KBM-7 (cell line): ENCODE measurements at regions not wholly inside any gene's neighbourhood (a gene's known extent, or its start where the extent isn't known, plus 50 kb on each side); places are given as distances from the start of the nearest gene placed in this dataset.

ENCODE experiments used
- DNase-seq: peaks from one replicate; pipeline ENCODE4 v3.0.0-alpha.2; 2015
- in situ Hi-C: fragments of 300-500 bp; cut with MboI; formaldehyde crosslinking; loops from 2 replicates; pipeline ENCODE4 v1.14.3; 2020; ENCODE audit warnings: low sequenced_read_pairs, low pct_unique_long_range_greater_than_20kb, mixed read lengths

DNA sequence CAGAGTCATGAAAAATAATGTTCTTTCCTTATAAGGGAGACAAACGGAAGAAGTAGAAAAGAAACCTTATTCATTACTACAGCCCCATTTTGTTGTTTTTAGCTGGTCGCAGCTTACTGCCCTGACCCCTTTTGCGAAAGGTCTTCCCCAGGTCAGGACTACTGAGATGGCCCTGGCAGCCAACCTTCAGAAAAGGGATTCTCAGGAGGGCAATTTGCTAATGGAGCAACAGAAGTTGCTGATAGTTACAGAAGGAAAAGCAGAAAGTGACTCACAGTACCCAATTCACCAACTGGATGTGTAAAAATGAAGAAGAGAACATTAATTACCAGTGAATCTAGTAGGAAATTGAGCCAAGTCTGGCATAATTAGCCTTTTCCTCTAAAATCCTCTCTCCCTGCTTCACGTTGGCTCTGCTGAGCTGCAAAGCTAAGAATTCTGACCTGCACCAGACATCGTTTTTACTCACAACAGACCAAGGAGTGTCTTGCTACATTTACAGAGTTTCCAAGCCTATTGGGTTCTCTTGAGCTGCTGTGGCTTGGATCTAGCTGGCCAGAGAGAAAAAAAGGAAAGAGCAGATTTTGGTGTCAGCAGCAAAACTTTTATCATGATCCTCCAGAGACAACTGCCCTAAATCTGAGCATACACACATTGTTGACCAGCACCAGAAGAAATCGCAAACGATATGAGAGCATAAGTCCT, 499.9 kb upstream of the FZD8 start:
- in situ Hi-C loops: no loop called here
- DNase-seq: no peak

DNA sequence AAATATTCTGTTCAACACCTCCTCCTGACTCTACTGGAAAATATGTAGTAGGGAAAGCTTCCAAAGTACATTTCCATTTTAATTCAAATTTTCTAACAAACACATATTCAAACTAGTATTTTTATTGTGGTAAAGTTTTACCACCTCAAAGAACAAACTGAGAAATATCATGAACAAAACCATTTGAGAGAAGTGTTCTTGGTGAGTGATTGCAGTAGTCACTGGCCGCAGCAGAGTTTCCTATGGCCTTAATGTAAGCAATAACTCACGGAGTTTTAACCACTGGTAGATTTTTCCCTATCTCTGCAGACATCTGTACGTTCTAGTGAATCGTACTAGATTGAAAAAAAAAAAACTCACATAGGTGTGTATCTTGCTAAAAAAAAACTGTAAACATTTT, 487.0 kb upstream of the FZD8 start:
- no peak for DNase-seq
- in situ Hi-C loops: no loop called here

DNA sequence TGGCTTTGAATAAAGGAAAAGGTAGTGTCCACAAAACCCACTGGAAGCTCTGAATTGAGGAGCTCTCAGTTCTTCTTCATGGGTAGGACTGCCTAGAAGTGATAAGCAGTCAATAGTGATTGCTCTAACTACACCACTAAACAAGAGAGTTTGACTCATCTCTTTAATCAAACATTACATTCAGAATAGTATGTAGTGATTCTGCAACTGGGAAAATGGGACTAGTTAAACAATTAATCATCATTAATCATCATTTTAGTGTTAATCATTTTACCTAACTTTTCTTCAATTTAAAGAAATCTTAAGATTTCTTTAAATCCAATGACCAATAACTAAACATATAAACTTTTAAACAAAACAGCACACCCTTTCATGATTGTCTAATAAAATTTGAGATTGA, 484.0 kb upstream of the FZD8 start:
- in situ Hi-C loops: no loop called here
- no peak for DNase-seq

DNA sequence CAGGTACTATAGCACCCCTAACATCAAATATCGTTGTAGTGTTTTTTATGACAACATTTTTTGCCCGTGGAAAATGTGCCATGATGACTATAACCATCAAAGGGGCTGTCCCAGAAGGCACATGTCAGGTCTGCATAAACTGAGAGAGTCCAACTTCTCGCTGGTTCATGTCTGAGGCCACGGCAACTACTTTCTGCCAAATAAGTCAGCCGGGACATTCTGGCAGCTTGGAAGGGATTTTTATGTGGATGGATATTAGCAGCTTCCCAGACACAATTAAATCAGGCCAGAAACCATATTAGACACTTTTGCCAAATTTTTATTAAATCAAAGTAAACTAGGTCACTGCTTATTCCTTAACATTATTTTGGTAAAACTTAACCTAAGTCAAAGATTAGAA, 477.4 kb upstream of the FZD8 start:
- DNase-seq: no peak
- in situ Hi-C loops: no loop called here

DNA sequence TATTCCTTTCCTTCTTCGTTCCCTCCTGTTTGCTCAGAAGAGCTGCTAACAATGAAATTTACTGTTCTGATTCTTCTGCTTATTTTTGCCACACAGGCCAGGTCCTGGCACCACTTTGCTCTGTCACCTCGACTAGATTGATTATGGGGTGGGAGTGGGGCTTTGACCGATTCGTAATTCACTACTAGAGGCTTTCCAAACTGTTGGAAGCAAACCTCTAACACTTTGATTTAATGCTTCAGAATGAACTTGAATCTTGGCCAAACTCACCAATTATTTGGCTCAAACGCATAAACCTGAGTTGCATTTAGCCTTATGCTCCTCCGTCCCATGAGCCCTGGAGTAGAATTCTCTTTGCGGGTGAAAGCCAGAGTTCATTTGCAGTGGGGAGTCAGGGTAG, 476.2 kb upstream of the FZD8 start:
- in situ Hi-C loops: no loop called here

DNA sequence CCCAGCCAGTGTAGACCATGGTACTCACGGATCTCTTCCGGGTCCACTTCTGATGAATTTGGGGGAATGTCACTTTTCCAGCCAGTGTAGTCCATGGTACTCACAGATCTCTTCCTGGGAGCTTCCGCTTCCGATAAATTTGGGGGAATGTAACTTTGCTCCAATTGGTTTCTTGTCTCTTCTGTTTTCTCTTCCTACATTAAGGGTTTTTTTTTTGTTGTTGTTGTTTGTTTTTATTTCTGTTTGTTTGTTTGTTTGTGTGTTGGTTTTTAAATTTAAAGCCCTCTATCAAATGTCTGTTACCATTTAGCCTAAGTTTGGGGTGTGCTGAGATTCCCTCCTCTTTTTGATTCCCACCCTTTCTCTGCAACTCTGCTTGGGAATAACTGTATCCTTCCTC, 475.8 kb upstream of the FZD8 start:
- in situ Hi-C loops: no loop called here
- DNase-seq: no peak

More for the DNA sequence above, 476.2 kb upstream of the FZD8 start:
- no peak for DNase-seq

DNA sequence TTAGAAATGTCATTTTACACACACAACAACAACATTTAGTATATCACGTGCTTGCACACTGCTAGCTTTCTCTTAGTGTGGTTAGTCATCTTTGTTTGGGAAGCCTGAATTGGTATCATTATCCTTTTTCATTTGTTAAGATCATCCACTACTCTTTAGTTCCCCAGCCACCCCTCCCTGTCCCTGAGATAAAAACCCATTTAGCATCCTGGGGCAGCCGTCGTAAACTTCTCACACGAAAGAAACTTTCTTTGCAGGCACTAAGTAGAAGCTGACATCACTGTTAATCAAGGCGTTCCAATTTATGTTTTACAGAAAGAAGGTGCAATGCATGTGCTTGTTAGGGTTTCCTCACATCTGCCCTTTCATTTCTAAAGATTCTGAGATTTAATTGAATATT, 475.1 kb upstream of the FZD8 start:
- no peak for DNase-seq
- in situ Hi-C loops: no loop called here

DNA sequence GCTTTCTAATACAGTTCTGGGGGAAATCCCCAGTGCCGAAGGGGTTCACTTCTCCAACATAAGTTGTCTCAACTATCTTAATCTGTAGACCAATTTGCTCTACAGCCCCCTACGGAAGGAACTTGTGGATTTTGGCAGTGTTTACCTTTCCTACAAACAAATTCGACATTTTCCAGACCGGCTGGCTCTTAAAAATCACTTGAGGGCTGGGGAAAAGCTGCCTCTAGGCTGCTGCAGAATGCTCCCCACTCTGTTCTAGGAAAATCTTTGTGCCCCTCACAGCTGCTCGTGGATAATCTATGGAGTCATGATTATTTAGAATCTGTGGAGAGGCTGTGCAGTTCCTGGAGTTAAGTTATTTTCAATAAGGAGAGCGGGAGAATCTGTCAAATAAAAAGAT, 474.6 kb upstream of the FZD8 start:
- DNase-seq: no peak
- in situ Hi-C loops: no loop called here

DNA sequence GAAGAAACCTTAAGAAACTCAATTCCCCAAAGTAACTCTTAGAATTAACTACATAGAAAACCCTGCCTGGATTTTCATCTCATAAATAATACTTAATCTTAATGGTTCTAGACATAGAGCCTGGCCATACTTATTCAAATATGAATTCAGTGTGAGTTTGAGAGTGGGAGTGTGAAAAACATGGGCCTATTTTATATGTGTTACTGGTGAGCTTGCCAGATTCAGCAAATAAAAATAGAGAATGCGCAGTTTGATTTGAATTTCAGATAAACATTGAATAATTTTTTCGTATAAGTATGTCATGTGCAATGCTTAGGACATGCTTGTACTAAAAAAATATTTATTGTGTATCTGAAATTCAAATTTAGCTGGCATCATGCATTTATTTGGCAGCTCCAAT, 473.9 kb upstream of the FZD8 start:
- no peak for DNase-seq
- in situ Hi-C loops: no loop called here

DNA sequence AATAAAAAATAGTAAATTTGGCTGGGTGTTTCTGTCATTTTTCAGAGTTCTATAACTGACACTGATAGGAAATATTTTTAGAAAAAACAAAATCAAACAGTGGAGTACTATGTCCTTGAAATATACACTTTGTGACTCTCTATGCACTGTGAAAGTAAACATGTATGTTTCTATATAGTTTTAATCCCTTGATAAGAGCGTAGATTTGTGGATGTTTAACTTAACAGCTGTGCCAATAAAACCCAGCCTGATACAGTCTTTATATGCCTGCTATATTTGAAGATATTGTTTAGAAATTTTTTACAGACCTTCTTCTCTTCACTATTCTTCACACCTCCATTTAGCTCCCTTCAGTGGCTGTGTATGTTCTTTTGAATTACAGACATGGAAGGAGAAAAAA, 473.3 kb upstream of the FZD8 start:
- in situ Hi-C loops: no loop called here
- no peak for DNase-seq

DNA sequence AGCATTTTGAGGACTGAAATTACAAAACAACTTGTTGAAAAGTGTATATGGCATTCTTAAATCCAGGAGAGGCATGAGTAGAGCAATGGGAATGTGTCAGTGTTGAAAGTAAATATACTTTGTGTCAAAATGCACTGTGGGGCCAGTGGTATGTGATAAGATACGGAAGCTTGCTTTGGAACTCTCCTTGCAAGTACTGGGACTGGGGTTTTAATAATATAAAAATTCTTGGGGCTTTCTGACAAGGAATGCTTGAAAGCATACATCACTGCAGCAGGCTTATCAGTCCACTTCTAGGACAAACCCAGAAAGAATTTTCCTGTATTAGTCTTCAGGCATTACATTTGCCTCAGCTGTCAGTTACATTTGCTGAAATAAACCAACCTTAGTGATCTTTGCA, 472.8 kb upstream of the FZD8 start:
- in situ Hi-C loops: no loop called here
- no peak for DNase-seq

DNA sequence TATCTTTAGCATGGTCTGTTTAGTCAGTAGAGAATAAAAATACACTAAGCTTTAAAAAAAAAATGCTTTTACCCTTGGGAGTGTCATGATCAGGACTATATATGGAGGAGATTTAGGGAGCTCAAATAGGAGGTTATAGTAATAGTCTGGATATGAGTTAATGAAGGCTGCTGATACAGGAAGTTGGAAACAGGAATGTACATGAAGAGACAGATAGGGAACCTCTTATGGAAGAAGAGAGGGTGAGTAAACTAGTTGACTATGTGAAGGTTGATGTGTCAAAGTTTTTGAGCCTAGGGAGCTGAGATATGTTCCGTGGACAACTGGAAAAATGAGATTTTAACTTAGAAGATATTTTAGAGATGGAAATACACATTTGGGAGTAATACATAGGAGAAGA, 472.0 kb upstream of the FZD8 start:
- in situ Hi-C loops: no loop called here
- no peak for DNase-seq

DNA sequence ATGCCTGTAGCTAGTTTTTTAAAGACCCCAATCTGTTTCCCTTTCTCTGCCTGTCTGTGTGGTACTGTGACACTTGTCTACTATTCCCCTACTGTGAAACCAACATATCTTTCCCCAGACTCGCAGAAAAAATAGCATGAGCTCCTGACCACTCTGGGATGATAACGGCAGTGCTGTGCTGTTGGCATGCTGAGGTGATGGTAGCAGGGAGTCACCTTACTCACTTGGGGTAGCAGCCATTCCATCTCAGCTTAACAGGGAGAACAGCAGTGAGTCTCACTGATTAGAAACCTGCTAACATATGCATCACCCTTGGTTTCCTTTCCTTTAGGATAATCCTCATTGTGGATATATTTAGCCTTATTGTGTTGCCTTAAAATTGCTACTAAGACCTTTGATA, 469.6 kb upstream of the FZD8 start:
- in situ Hi-C loops: no loop called here
- DNase-seq: no peak

DNA sequence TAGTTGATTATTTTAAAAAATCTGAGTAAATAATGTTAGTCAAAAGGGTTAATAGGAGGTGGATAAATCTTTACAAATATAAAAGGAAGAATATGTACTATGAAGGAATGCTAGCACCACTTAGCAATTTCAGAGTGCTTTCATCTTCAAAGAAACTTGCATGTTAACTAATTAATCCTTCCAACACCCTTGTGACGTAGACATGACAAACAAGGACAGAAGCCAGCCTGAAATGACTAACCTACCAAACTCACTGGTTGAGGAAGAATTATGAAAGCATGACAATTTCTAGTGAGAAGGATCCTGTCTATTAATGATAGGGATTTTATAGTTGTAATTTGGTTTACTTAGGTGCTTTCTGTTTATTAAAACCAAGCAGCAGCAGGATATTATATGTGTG, 468.0 kb upstream of the FZD8 start:
- DNase-seq: no peak
- in situ Hi-C loops: no loop called here

DNA sequence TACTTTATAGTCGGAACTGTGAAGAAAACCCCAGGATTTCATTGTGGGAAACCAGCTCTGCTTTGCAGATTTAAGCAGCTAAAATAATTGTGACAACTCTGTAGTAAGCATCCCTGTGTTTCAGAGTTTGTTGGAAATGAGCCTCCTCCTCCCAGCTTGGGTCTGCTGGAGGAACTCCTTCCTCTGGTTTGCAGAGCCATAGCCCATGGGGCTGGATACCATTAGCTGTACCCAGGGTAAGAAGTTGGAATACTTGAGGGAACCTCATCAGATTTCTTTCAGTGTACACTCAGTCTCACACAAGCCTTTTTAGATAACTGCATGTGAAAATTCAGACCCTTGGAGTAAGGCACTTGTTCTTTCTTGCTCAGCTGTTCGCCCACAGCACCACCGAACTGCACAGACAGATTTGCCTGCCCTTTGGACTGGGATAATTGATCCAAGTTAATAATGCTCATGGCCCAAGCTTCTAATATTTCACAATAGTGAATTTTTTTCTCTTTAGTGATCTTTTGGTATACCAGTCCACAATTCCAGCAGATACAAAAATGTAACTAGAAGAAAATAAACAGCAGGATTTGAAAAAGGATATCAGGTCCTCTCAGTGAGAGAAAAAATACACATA, 467.4 kb upstream of the FZD8 start:
- in situ Hi-C loops: no loop called here
- DNase-seq: no peak

DNA sequence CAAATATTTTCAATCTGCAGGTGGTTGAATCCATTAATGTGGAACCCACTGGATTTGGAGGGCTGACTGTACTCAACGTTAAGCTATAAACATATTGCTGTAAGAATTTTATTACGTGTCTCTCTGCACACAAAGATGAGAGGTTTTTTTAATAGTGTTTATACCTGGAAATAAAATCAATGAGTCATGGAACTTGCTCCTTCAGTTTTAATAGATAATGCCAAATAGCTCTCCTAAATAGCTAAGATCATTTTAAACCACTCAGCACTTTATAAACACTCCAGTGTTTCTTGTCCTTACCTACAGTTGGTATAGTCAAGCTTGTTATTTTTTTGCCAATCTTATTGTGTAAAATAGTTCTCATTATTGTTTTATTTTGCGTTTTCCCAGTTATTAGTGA, 455.6 kb upstream of the FZD8 start:
- in situ Hi-C loops: no loop called here

DNA sequence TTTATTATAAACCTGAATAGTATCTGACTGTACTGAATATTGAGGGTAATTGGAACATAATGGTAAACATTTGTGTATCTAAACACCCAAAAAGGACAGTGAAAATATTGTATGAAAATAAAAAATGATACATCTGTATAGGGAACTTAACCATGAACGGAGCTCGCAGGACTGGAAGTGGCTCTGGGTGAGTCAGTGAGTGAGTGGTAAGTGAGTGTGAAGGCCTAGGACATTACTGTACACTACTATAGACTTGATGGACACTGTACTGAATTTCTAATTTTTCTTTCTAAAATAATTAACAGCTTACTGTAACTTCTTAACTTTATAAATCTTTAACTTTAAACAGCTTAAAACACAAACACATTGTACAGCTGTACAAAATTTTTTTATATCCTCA, 454.5 kb upstream of the FZD8 start:
- in situ Hi-C loops: no loop called here
- no peak for DNase-seq

More for the DNA sequence above, 455.6 kb upstream of the FZD8 start:
- DNase-seq: no peak

DNA sequence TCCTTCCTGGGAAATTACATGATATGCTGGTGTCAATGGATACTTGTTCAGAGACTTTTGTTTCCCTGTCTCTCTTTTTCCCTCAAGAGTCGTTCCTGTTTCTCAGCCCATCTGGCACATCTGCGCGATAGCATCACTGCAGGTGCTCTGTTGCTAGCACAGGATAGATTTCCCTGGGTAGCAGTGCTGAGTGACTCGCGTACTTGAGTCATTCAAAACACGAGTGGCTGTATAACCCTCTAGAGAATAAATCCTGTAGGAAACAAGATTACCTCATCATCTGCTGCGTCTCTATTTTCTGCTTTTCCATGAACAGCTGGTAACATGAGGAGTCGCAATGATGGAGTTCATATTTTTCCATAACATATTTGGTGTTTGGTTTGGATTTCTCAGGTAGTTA, 452.0 kb upstream of the FZD8 start:
- in situ Hi-C loops: no loop called here
- DNase-seq: no peak

DNA sequence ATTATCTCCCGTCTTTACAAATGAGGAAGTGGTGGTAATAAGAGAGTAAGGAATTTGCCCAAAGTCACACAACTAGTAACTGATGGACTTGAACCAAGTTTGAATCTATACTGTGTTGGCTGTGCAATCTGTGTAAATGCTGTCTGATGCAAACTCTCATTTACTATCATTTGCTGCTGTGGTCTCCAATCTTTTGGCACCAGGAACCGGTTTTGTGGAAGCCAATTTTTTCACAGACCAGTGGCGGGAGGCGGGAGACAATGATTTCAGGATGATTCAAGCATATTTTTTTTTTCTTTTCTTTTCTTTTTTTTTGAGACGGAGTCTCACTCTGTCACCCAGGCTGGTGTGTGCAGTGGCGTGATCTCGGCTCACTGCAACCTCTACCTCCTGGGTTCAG, 450.0 kb upstream of the FZD8 start:
- in situ Hi-C loops: no loop called here
- peak; percentile 1 for DNase-seq

DNA sequence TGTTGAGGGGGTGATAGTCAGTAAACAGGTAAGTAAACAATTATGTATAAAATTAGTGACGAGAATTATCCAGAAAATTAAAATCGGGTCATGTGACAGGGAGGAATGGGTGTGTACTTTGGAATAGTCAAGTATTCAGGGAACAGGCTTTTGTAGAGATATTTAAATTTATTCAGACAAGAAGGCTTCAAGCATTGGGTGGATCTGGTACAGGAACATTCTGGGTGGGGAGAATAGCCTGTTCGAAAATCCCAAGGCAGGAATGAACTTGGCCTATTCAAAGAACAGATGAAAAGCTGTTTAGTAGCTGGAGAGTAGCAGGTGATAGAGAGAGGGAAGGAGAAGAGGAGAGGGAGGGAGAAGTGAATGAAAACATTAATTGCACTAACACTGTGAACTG, 448.9 kb upstream of the FZD8 start:
- DNase-seq: no peak
- in situ Hi-C loops: no loop called here

DNA sequence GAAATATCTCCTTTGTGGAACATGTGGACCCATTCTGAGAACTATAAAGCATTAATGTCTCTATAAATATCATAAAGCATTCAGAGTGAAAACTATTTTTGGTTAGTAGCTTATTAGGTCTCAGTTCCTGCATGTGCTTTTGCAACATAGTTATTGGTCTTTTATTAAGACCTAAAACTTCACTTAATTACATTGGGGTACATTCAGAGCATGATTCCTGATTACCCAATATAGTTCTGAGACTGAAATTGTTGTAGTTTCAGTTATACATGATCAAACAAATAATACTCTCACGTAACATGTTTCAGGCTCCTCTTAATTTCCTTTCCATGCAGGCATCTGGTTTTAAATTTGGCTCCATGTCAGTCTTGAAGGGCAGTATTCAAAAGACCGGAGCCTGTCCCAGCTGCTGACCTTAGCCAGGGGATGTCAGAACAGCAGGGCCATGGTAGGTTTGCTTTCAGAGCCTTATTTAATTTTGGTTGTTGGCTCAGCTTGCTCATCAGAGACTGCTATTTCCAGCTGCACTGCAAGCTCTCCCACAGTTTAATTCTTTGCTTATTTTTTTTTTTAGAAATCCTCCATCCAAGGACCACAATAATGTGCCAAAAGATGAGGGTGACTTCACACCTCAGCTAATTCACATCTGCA, 447.8 kb upstream of the FZD8 start:
- in situ Hi-C loops: no loop called here

More for the DNA sequence above, 447.8 kb upstream of the FZD8 start:
- DNase-seq: no peak
